Thoracic aorta (tissue), 2 donors: ENCODE measurements at regions not wholly inside any gene's neighbourhood (a gene's known extent, or its start where the extent isn't known, plus 50 kb on each side); places are given as distances from the start of the nearest gene placed in this dataset.

Source experiments
- ATAC-seq: fragments of 150-250 bp; one replicate; pipeline ENCODE4 v1.8.0; 2017; ENCODE audit warnings: low read depth; ENCODE audit not compliant: insufficient number of reproducible peaks, low FRiP score
- DNase-seq: peaks from one replicate; pipeline ENCODE4 v3.0.0-alpha.2; 2020; ENCODE audit warnings: low spot score
- H3K27ac ChIP-seq, 2 donors: fragments of 200-600 bp; sonication (generic); 1 replicate in 1 of 2; 2 replicates in 1 of 2; pipeline ENCODE4 v1.5.1; 2016; ENCODE audit warnings: mild to moderate bottlenecking in 2 of 2, moderate library complexity in 2 of 2
- H3K27me3 ChIP-seq: fragments of 200-600 bp; sonication (generic); replicated peaks from 2 replicates; pipeline ENCODE4 v1.6.0; 2016; ENCODE audit warnings: mild to moderate bottlenecking; ENCODE audit not compliant: insufficient read depth
- H3K36me3 ChIP-seq: fragments of 200-600 bp; sonication (generic); one replicate; pipeline ENCODE4 v1.5.1; 2016
- H3K4me1 ChIP-seq, 2 donors: fragments of 200-600 bp; sonication (generic); 1 replicate in 1 of 2; 2 replicates in 1 of 2; pipeline versions ENCODE4 v1.5.1 to v1.6.0; 2016; ENCODE audit warnings: low read depth in 2 of 2, mild to moderate bottlenecking in 1 of 2; ENCODE audit not compliant: control insufficient read depth in 1 of 2
- H3K4me3 ChIP-seq: fragments of 200-600 bp; sonication (generic); 2 replicates; pipeline ENCODE4 v1.5.1; 2016; ENCODE audit warnings: mild to moderate bottlenecking
- H3K9me3 ChIP-seq: fragments of 200-600 bp; sonication (generic); 2 replicates; pipeline ENCODE4 v1.5.1; 2016
- TF ChIP-seq, protein P1 (sequence below): fragments of 200-600 bp; sonication (generic); IDR thresholded peaks from one replicate; pipeline ENCODE4 v1.5.1; 2019; ENCODE audit warnings: antibody characterized with exemption

GRCh38 chr2:200127848-200128247 is 172.5 kb downstream of the MAIP1 start:
- TF ChIP-seq, protein P1, sequence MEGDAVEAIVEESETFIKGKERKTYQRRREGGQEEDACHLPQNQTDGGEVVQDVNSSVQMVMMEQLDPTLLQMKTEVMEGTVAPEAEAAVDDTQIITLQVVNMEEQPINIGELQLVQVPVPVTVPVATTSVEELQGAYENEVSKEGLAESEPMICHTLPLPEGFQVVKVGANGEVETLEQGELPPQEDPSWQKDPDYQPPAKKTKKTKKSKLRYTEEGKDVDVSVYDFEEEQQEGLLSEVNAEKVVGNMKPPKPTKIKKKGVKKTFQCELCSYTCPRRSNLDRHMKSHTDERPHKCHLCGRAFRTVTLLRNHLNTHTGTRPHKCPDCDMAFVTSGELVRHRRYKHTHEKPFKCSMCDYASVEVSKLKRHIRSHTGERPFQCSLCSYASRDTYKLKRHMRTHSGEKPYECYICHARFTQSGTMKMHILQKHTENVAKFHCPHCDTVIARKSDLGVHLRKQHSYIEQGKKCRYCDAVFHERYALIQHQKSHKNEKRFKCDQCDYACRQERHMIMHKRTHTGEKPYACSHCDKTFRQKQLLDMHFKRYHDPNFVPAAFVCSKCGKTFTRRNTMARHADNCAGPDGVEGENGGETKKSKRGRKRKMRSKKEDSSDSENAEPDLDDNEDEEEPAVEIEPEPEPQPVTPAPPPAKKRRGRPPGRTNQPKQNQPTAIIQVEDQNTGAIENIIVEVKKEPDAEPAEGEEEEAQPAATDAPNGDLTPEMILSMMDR = no peak
- H3K27ac ChIP-seq = no peak overlapping the region
- H3K27me3 ChIP-seq = no peaks in the 10 kb centered on the region
- no peaks in the 10 kb centered on the region for H3K4me1 ChIP-seq
- no peak overlapping the region for H3K4me3 ChIP-seq
- ATAC-seq (no peak), DNase-seq (no peak)
- no peaks in the 10 kb centered on the region for H3K9me3 ChIP-seq
- no peaks in the 10 kb centered on the region for H3K36me3 ChIP-seq

DNA sequence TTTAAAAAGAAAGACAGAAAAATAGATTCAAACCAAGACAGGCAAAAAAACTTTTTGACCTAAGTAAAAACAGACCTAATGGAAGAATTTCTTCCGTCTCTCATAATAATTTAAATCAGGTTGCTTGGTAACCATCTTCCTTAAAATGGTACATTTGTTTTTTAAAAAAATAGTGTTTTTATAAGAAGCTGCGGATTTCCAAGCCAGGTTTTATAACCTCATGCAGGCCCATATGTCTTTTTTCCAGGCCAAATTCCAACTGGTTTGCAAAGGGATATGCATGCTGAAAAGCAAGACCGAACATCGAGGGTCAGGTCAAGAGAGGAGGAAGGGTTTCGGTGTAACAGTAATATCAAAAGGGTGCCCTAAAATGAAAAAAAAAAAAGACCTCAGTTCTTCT is 172.9 kb downstream of the MAIP1 start:
- no peaks in the 10 kb centered on the region for H3K9me3 ChIP-seq
- no peak for ATAC-seq
- no peaks in the 10 kb centered on the region for H3K36me3 ChIP-seq
- no peaks in the 10 kb centered on the region for H3K4me1 ChIP-seq
- TF ChIP-seq, protein P1 = no peak
- DNase-seq = no peak
- no peak overlapping the region for H3K27ac ChIP-seq
- H3K27me3 ChIP-seq = no peaks in the 10 kb centered on the region
- H3K4me3 ChIP-seq = no peak overlapping the region

GRCh38 chr2:200129721-200130462 is 174.5 kb downstream of the MAIP1 start:
- DNase-seq (no peak), ATAC-seq (no peak)
- Histone ChIP-seq H3K36me3 (no peaks in the 10 kb centered on the region), H3K4me3 (no peak overlapping the region), H3K9me3 (no peaks in the 10 kb centered on the region), H3K4me1 (no peaks in the 10 kb centered on the region), H3K27ac (no peak overlapping the region), H3K27me3 (no peaks in the 10 kb centered on the region)
- TF ChIP-seq, protein P1 = no peak

DNA sequence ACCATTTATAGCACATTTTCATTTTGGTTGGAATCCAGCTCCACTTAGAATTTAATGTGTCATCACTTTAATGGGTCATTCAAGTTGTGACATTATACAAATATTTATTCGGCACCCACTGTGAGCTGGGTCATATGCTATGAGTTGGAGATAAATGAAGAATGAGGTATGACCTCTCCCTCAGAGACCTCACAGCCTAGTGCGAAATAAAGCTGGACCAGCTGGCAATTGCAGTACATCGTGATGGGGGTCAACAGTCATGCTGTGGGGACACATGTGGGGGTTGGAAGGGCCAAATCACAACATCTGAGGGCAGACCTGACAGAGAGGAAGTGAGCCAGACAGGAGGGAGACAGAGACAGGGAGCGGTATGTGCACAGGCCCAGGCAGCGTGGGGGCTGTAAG is 175.4 kb downstream of the MAIP1 start:
- ATAC-seq (no peak), DNase-seq (no peak)
- Histone ChIP-seq H3K9me3 (no peaks in the 10 kb centered on the region), H3K27me3 (no peaks in the 10 kb centered on the region), H3K36me3 (no peaks in the 10 kb centered on the region), H3K4me3 (no peak overlapping the region), H3K4me1 (no peaks in the 10 kb centered on the region), H3K27ac (no peak overlapping the region)
- TF ChIP-seq, protein P1 = no peak

GRCh38 chr2:200131307-200131706 is 175.2 kb upstream of the SPATS2L start:
- ATAC-seq (no peak), DNase-seq (no peak)
- TF ChIP-seq, protein P1 = no peak
- no peak overlapping the region for H3K4me3 ChIP-seq
- no peaks in the 10 kb centered on the region for H3K27me3 ChIP-seq
- H3K27ac ChIP-seq = no peak overlapping the region
- H3K36me3 ChIP-seq = no peaks in the 10 kb centered on the region
- no peaks in the 10 kb centered on the region for H3K4me1 ChIP-seq
- no peaks in the 10 kb centered on the region for H3K9me3 ChIP-seq
